ENCODE measurements at regions not wholly inside any gene's neighbourhood (a gene's known extent, or its start where the extent isn't known, plus 50 kb on each side); places are given as distances from the start of the nearest gene placed in this dataset.

DNA sequence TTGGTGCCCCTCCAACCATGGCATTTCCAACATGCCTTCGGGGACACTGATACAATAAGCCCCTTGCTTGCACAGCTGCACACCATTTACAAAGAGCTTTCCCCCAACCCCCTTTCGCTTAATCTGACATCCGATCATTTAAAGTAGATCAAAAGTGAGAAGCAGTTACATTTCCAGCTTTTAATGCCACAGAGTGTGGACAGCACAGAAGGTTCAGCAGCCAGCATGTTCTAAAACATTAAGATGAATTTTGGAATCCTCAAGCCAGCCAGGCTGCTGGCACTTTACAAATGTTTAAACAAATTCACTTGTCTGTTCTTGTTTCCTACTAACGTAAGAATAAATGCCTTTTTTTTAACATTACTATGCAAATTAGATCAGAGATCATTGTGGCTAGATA, 284.4 kb upstream of the LDB2 start:
- TF ChIP-seq, protein P1, sequence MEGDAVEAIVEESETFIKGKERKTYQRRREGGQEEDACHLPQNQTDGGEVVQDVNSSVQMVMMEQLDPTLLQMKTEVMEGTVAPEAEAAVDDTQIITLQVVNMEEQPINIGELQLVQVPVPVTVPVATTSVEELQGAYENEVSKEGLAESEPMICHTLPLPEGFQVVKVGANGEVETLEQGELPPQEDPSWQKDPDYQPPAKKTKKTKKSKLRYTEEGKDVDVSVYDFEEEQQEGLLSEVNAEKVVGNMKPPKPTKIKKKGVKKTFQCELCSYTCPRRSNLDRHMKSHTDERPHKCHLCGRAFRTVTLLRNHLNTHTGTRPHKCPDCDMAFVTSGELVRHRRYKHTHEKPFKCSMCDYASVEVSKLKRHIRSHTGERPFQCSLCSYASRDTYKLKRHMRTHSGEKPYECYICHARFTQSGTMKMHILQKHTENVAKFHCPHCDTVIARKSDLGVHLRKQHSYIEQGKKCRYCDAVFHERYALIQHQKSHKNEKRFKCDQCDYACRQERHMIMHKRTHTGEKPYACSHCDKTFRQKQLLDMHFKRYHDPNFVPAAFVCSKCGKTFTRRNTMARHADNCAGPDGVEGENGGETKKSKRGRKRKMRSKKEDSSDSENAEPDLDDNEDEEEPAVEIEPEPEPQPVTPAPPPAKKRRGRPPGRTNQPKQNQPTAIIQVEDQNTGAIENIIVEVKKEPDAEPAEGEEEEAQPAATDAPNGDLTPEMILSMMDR (IDR thresholded peaks at IDR 0.05), result no peak
- TF ChIP-seq POLR2A (IDR thresholded peaks at IDR 0.05) (no peak), EP300 (IDR thresholded peaks at IDR 0.05) (no peak), POLR2AphosphoS5 (IDR thresholded peaks at IDR 0.05) (no peak)

All from suprapubic skin (tissue), 4 donors.